Small intestine (tissue), 7 donors: ENCODE measurements at regions not wholly inside any gene's neighbourhood (a gene's known extent, or its start where the extent isn't known, plus 50 kb on each side); places are given as distances from the start of the nearest gene placed in this dataset.
"Not testable (repeated sequence)": the region's sequence is repeated elsewhere in the genome, so short reads cannot be mapped to it uniquely, and the experiment has no call there.

Source experiments
- DNase-seq, 2 donors: peaks; one replicate each; pipeline versions ENCODE4 v3.0.0 to v3.0.0-alpha.2; 2013
- FAIRE-seq: peaks from 2 replicates; lab custom pipeline; 2012; peaks lifted over from hg19 to GRCh38; lab: Jason Lieb, UNC
- H3K27ac ChIP-seq, 3 donors: one replicate each; pipeline ENCODE4 v1.5.1; 2013; ENCODE audit warnings: low read length in 2 of 3, mild to moderate bottlenecking in 2 of 3, control low read depth in 1 of 3, inconsistent platforms in 1 of 3, low read depth in 1 of 3, moderate library complexity in 1 of 3
- H3K27me3 ChIP-seq, 3 donors: one replicate each; pipeline ENCODE4 v1.6.1; 2013; ENCODE audit warnings: low read length in 3 of 3, inconsistent platforms in 1 of 3; ENCODE audit not compliant: control insufficient read depth in 3 of 3, insufficient read depth in 3 of 3
- H3K36me3 ChIP-seq, 3 donors: one replicate each; pipeline ENCODE4 v1.6.1; 2013; ENCODE audit warnings: low read length in 3 of 3, inconsistent platforms in 1 of 3, low read depth in 1 of 3, mild to moderate bottlenecking in 1 of 3, moderate library complexity in 1 of 3; ENCODE audit not compliant: control insufficient read depth in 3 of 3, insufficient read depth in 2 of 3
- H3K4me1 ChIP-seq, 3 donors: one replicate each; pipeline ENCODE4 v1.6.1; 2013; ENCODE audit warnings: low read length in 2 of 3, inconsistent platforms in 1 of 3, low read depth in 1 of 3, mild to moderate bottlenecking in 1 of 3, moderate library complexity in 1 of 3; ENCODE audit not compliant: control insufficient read depth in 3 of 3, insufficient read depth in 2 of 3
- H3K4me3 ChIP-seq, 3 donors: one replicate each; pipeline ENCODE4 v1.5.1; 2013; ENCODE audit warnings: low read length in 3 of 3, control low read depth in 1 of 3, inconsistent platforms in 1 of 3, low read depth in 1 of 3, mild to moderate bottlenecking in 1 of 3, moderate library complexity in 1 of 3
- H3K9me3 ChIP-seq, 2 donors: one replicate each; pipeline ENCODE4 v1.6.1; 2013; ENCODE audit warnings: low read depth in 1 of 2, low read length in 1 of 2; ENCODE audit not compliant: control insufficient read depth in 2 of 2, insufficient read depth in 1 of 2
- WGBS, 3 donors: extraction: QIAGEN DNeasy Blood & Tissue Kit; methylation state at CpG; one replicate each; pipeline ENCODE4 v1.1.7; 2013; 5-methylcytosine and 5-hydroxymethylcytosine counted together
- donor health status: healthy with polysubstance abuse.
- donor health status: control.
- donor health status: control.
- donor health status: Bipolar disorder and iron deficiency.
- donor health status: healthy.

DNA sequence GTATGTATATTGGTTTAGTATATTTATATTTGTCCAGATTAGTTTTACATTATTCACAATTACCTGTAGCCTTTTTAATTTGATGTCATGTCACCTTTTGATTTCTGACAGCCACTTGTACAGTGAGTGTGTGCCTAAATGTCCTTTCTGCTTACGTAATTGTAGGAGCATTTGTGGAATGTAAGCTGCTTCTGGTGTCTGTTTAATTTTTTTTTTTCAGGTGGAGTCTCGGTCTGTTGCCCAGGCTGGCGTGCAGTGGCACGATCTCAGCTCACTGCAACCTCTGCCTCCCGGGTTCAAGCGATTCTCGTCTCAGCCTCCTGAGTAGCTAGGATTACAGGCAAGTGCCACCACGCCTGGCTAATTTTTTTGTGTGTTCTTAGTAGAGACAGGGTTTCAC is 91.2 kb upstream of the XAGE2 start:
- no peak for DNase-seq
- Histone ChIP-seq H3K27ac (no peak overlapping the region), H3K4me3 (no peak overlapping the region), H3K27me3 (no peaks in the 10 kb centered on the region), H3K4me1 (no peaks in the 10 kb centered on the region), H3K36me3 (no peaks in the 10 kb centered on the region), H3K9me3 (no peaks in the 10 kb centered on the region)
- FAIRE-seq, result no peak
- WGBS, 3 donors, result 77 to 85% (median 82%) methylated on average over 8 of the region's 8 CpGs

GRCh38 chrX:52280812-52281211 is 88.0 kb upstream of the XAGE2 start:
- 57 to 71% (median 61%) methylated on average over 2 of the region's 2 CpGs for WGBS, 3 donors
- no peak for FAIRE-seq
- H3K27ac ChIP-seq, result no peak overlapping the region

DNA sequence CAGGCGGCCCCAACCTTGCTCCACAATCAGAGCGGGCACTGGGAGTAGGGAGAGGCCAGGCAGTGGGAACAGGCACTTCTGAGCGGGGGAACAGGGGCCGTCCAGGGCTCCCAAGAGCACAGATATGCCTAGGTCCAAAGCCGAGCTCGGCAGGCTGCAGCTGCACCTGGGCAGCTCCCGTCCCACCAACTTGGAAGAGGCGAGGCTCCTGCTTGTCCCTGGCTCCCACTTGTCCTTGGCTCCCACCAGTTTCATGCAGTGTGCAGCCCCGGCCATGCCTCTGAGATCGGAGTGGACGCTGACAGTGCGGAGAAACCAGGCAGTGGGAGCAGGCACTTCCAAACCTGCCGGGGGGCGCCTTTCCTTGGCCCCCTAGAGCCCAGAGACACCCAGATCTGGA is 84.0 kb upstream of the XAGE2 start:
- no peaks in the 10 kb centered on the region for H3K27me3 ChIP-seq
- no peak overlapping the region for H3K27ac ChIP-seq
- FAIRE-seq, result no peak
- no peak overlapping the region for H3K4me3 ChIP-seq
- no peaks in the 10 kb centered on the region for H3K4me1 ChIP-seq
- no peaks in the 10 kb centered on the region for H3K36me3 ChIP-seq
- H3K9me3 ChIP-seq, result peaks cover 0 to 3% of the 10 kb centered on the region in 2 donors
- no peak for DNase-seq
- 80 to 86% (median 81%) methylated on average over 13 to 14 of the region's 14 CpGs for WGBS, 3 donors

More at GRCh38 chrX:52280812-52281211, 88.0 kb upstream of the XAGE2 start:
- no peak overlapping the region for H3K4me3 ChIP-seq
- H3K9me3 ChIP-seq, result no peaks in the 10 kb centered on the region
- H3K36me3 ChIP-seq, result no peaks in the 10 kb centered on the region
- H3K27me3 ChIP-seq, result no peaks in the 10 kb centered on the region
- peak in 1 of 2 donors; percentile 1 for DNase-seq
- H3K4me1 ChIP-seq, result no peaks in the 10 kb centered on the region

DNA sequence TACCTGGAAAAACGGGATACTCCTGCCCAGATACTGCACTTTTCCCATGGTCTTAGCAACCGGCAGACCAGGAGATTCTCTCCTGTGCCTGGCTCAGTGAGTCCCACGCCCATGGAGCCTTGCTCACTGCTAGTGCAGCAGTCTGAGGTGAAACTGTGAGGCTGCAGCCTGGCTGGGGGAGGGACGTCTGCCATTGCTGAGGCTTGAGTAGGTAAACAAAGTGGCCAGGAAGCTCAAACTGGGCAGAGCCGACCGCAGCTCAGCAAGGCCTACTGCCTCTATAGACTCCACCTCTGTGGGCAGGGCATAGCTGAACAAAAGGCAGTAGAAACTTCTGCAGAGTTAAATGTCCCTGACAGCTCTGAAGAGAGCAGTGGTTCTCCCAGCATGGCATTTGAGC is 69.9 kb upstream of the XAGE2 start:
- not testable (repeated sequence) for DNase-seq, H3K4me3 ChIP-seq, H3K27ac ChIP-seq, H3K36me3 ChIP-seq, H3K9me3 ChIP-seq, FAIRE-seq, H3K27me3 ChIP-seq, H3K4me1 ChIP-seq
- WGBS, 3 donors, result 22 to 44% (median 43%) methylated on average over 5 to 6 of the region's 6 CpGs

DNA sequence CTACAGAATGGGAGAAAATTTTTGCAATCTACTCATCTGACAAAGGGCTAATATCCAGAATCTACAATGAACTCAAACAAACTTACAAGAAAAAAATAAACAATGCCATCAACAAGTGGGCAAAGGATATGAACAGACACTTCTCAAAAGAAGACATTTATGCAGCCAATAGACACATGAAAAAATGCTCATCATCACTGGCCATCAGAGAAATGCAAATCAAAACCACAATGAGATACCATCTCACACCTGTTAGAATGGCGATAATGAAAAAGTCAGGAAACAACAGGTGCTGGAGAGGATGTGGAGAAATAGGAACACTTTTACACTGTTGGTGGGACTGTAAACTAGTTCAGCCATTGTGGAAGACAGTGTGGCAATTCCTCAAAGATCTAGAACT is 60.3 kb upstream of the XAGE2 start:
- not testable (repeated sequence) for H3K27me3 ChIP-seq, H3K27ac ChIP-seq, H3K9me3 ChIP-seq, DNase-seq, H3K4me3 ChIP-seq, H3K36me3 ChIP-seq, FAIRE-seq, H3K4me1 ChIP-seq
- WGBS, 3 donors, result 77 to 85% (median 83%) methylated on average over 1 of the region's 1 CpG
